Loucy (cell line): ENCODE measurements at regions not wholly inside any gene's neighbourhood (a gene's known extent, or its start where the extent isn't known, plus 50 kb on each side); places are given as distances from the start of the nearest gene placed in this dataset.

ENCODE experiments used
- EZH2phosphoT487 ChIP-seq: fragments of 200-600 bp; IDR thresholded peaks from 2 replicates; pipeline ENCODE4 v1.6.1; 2018; ENCODE audit warnings: antibody characterized with exemption, mild to moderate bottlenecking, moderate library complexity, borderline replicate concordance
- TF ChIP-seq, protein P1 (sequence below): fragments of 200-600 bp; sonication (generic); conservative IDR thresholded peaks from 2 replicates; pipeline ENCODE4 v1.5.1; 2014; ENCODE audit warnings: mild to moderate bottlenecking, antibody characterized with exemption, low read length

DNA sequence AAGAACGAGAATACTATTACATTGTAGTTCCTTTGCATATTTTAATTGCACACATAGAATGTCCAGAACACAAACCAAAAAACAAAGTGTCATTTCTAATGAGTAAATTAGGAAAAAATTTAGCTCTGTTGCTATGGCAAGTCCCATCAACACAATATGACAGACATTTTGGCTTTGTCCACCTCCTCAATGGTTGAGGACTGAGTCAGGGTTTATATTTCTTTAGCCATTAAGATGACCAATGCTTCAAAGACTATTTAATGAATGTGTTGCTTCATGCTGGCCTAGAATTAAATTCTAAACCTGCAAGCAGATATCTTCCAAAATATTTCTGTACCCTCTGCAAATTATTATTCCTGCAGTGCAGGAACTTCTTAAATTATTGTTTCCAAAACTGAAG, 719.2 kb downstream of the NTRK3 start:
- TF ChIP-seq, protein P1, sequence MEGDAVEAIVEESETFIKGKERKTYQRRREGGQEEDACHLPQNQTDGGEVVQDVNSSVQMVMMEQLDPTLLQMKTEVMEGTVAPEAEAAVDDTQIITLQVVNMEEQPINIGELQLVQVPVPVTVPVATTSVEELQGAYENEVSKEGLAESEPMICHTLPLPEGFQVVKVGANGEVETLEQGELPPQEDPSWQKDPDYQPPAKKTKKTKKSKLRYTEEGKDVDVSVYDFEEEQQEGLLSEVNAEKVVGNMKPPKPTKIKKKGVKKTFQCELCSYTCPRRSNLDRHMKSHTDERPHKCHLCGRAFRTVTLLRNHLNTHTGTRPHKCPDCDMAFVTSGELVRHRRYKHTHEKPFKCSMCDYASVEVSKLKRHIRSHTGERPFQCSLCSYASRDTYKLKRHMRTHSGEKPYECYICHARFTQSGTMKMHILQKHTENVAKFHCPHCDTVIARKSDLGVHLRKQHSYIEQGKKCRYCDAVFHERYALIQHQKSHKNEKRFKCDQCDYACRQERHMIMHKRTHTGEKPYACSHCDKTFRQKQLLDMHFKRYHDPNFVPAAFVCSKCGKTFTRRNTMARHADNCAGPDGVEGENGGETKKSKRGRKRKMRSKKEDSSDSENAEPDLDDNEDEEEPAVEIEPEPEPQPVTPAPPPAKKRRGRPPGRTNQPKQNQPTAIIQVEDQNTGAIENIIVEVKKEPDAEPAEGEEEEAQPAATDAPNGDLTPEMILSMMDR: no peak
- no peak for TF ChIP-seq EZH2phosphoT487
